GM19328 (cell line): ENCODE measurements at regions not wholly inside any gene's neighbourhood (a gene's known extent, or its start where the extent isn't known, plus 50 kb on each side); places are given as distances from the start of the nearest gene placed in this dataset.
"Not testable (repeated sequence)": the region's sequence is repeated elsewhere in the genome, so short reads cannot be mapped to it uniquely, and the experiment has no call there.

Experiments used
- ATAC-seq: cut with Tn5 transposase; IDR thresholded peaks from one replicate; pipeline ENCODE4 v1.9.1; 2021; ENCODE audit warnings: mild to moderate bottlenecking, moderate library complexity; ENCODE audit not compliant: unreplicated experiment

DNA sequence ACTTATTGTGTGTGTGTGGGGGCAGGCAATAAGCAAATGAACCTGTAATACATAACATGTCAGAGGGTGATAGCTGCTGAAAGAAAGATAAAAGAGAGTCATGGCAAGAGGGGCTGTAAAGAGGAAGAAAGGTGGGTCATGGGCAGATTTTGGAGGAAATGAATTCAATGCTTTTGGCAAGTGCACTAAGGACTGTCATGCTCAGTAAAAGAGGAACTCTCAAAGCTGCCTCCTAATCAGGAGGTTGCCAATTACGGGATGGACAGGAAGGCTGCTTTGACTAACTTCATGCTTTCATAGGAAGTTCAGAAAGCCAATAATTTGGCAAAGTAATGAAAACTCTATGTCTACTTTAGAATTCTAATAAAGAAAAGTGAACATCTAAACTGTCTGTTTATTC is 401.2 kb downstream of the SH2D4B start:
- ATAC-seq, result no peak

DNA sequence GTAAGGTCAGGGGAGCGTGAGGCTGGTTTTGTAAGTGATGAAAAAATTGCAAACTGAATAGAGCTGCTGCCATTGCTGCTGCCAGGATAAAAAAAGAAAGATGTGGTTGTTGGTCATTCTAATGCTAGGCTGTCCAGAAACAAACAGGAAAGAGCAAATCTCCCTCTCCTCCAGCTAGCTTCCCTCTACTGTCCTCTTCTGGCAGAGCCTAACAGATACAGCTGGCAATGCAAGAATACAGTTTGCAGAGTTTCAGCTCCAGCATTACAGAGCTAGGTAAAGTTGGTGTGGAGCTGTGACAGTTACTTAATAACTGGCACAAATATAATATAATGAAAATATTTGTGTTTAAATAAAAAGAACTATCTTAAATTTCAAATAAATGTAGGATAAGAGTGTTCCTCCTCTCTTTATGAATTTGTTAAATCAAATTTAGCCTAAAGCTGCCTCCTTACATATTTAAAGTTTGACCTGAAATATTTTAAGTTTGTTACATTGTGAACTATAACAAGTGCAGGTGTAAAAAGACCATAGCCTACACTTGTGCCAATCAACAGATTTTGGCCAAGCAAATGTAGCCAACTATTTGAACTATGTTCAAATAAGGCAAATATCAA is 407.7 kb downstream of the SH2D4B start:
- no peak for ATAC-seq

DNA sequence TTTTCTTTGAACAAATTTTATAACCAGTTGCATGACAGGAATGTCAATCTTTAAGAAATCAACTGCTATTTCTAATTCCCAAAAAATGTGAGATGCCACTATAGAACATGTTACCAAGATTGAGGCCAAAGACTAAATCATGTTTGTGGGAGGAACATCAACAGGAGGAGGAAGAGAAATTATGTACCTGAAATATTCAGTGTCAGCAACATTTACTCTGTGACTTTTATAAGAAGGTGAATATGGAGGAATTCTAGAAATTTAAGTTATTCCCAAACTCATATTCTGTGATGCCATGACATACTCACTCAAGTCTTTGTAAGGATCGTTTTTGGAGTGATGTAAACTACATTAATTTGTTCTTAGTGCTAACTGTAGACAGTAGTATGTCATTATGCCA is 408.4 kb downstream of the SH2D4B start:
- no peak for ATAC-seq

DNA sequence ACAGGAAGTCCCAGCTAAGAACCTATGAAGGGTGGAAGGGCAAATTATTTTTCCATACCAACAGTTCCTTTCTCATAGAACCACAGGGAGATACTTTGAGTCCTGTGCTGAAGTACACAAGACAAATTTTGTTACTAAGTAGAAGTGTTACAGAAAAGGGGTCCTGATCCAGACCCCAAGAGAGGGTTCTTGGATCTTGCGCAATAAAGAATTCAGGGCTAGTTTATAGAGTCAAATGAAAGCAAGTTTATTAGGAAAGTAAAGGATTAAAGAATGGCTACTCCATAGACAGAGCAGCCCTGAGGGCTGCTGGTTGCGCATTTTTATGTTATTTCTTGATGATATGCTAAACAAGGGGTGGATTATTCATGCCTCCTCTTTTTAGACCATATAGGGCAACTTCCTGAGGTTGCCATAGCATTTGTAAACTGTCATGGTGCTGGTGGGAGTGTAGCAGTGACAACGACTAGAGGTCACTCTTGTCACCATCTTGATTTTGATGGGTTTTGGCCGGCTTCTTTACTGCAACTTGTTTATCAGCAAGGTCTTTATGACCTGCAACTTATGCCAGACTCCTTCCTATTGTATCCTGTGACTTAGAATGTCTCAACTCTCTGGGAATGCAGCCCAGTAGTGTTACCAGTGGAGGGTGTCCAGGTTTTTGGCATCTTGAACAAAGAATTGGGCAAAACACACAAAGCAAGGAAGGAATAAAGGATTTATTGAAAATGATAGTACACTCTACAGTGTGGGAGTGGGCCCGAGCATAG is 409.4 kb downstream of the SH2D4B start:
- no peak for ATAC-seq

DNA sequence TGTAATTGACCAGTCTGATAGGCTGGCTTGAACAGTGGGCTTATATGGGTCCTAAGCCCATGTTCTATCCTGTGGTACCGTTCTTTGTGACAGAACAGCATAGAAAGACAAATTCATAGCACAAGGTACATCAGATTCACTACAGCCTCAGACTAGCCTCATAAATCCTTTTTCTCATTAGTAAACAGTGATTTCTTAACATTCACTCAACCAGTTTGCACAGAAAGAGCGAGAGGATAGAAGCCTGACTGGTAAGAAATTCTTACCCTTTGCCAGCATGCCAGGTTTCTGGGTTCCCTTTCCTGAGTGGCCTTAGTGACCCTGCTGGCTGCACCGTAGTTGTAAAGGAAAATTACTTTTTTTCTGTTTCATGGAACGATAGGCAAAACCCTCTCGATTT is 412.1 kb downstream of the SH2D4B start:
- no peak for ATAC-seq

DNA sequence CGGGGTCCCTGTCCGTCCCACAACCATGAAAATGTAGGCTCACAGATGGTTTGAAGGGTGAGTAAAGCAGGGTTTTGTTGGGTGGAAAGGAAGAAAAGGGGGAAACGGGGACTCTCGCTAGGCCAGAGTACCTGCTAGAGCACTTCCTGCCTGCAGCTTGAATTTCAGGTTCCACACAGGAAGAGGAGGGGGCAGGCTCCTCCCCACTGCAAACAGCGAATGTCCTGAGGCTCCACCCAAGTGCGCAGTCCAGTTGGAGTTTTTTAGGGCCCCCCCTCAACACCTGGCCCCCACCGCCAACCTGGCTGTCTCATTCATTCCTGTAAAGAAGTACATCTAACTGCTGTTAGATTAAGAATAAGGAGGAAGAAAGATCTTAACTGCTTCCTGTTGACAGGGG is 414.7 kb downstream of the SH2D4B start:
- no peak for ATAC-seq

DNA sequence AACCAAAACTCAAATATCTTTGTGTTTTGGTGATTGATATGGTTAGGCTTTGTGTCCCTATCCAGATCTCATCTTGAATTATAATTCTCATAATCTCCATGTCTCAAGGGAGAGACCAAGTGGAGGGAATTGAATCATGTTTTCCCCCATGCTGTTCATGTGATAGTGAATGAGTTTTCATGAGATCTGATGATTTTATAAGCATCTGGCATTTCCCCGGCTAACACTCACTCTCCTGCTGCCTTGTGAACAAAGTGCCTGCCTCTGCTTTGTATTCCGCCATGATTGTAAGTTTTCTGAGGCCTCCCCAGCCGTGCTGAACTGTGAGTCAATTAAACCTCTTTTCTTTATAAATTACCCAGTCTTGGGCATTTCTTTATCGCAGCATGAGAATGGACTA is 419.5 kb downstream of the SH2D4B start:
- ATAC-seq, result no peak

DNA sequence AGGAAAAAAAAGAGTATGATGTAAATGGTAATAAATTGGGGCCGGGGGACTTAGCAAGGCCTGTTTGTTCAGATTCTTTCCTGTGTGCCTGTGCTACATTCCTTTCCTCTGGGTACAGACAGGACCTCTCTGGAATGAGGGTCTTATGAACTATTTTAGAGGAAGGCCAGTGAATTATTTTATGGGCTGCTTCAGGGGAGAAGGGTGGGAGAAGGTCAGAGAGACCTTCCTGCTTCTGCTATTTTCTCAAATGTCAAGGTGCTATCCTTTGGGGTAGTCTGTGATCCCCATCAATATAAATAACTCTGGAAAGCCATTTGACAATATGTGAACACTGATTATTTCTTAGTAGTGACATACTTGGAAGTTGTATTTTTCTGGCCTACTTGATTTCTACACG is 426.5 kb downstream of the SH2D4B start:
- ATAC-seq, result no peak

DNA sequence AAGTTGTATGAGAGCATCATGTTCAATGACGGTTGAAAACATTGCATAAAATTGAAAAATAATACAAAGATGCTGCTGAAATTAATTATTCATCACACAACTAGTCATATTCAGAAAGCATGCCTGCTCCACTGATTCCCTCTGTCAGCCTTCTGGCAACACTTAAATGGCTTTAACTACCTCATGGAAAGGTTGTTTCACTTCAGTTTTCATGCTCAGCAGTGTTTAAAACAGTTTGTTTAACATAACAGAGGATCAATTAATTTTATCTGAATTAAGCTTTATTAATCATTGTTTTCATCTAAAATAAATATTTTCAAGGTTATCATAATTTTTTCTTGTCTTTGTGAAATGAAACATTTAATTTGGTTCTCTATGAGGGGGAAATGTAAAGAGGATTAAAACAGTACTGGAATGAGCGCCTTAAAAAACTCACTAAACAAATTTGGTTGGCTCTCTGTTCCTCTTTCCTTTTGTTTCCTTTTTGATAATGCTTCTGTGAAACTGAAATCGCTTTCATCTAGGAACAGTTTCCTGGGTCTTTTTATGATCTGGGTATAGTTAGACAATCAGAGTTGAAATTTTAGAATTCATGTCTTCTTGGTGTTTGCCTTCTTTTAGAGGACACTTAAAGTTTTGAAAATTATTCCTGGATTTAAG is 427.4 kb downstream of the SH2D4B start:
- ATAC-seq, result peak; percentile 54

DNA sequence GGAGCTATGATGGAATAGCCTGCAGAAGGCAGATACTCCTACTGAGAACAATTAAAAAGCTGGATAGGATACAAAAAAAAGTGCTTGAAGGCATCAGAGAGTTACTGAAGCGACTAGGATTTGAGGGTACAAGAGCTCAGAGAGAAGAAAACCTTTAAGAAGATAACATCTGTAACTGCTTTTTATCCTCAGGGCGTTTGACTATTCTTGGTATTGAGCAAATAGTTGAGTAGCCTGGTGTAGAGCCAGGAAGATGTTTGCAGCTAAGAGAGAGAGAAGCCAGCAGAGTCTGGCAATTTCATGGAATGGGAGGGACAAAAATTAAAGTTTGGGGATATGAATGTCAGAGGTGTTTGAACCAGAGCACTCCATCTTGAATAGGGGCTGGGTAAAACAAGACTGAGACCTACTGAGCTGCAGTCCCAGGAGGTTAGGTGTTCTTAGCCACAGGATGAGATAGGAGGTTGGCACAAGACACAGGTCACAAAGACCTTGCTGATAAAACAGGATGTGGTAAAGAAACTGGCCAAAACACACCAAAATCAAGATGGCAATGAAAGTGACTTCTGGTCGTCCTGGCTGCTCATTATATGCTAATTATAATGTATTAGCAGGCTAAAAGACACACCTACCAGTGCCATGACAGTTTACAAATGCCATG is 428.8 kb downstream of the SH2D4B start:
- no peak for ATAC-seq

DNA sequence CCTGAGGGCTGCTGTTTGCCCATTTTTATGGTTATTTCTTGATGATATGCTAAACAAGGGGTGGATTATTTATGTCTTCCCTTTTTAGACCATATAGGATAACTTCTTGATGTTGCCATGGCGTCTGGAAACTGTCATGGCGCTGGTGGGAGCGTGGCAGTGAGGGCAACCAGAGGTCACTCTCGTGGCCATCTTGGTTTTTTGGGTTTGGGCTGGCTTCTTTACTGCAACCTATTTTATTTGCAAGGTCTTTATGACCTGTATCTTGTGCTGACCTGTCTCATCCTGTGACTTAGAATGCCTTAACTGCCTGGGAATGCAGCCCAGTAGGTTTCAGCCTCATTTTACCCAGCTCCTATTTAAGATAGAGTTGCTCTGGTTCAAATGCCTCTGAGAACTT is 429.7 kb downstream of the SH2D4B start:
- ATAC-seq, result not testable (repeated sequence)

DNA sequence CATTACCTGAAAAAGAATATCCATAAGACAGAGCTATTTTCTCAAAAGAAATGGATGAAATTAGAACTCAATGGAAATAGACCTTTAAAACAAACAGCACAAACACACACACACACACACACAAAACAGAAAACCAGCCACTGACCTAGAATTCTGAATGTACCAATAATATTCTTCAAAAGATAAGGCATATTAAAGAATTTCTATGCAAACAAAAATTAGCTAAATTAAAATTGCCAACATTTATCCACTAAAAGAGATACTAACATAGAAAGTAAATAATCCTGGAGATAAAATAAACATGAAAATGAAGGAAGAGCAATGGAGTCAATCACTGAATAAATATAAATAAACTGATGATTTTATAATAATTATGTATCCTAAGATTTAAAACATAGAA is 431.2 kb downstream of the SH2D4B start:
- no peak for ATAC-seq

DNA sequence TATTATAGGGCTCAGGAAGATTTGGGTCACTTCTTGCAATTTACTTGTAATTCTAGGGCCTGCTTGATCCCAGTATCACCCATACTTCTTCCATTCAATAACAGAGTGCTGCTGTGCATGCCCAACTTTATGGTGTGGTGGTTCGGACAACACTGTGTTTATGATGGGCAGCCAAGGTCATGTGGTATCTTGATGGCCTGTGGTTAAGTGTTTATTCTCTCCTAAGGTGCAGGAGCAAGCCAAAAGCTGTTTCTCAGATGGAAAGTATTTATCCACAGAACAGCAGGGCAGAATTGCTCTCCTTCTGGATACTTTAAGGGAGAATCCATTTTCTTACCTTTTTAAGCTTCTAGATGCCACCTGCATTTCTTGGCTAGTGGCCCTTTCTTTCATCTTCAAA is 433.8 kb downstream of the SH2D4B start:
- ATAC-seq, result no peak

DNA sequence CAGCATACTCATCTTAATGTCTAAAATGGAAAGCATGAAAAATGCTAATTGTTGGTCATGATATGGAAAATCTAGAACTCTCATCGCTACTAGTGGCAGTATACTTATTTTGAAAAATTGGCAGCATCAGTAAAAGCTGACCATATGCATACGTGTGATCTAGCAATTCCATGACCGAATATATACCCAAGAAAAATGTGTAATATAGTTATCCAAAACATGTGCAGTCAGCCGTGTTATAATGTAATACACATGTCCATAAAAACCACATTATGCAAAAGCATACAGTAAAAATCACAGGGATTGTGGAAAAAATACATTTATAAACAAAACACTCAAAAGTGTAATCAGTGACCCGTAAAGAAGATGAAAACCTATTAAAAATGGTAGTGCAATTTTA is 439.0 kb downstream of the SH2D4B start:
- no peak for ATAC-seq

DNA sequence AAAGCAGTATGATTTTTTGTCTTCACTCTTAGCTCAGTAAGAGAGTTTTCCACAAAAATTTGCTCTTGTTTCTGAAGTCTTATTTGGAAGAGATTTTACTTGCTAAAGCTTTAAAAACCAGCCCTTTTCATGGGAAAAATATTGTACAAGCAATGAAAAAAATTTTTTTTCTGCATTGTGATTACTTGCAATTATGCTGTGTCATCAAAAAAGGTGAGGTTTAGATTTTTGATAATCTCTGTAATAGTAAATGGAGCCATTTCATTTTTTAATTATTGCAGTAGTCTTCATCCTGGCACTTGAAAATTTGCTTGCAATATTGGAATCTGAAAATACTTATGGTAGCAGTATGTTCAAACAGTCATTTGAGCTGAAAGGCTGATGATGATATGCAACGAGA is 447.4 kb downstream of the SH2D4B start:
- ATAC-seq, result no peak

DNA sequence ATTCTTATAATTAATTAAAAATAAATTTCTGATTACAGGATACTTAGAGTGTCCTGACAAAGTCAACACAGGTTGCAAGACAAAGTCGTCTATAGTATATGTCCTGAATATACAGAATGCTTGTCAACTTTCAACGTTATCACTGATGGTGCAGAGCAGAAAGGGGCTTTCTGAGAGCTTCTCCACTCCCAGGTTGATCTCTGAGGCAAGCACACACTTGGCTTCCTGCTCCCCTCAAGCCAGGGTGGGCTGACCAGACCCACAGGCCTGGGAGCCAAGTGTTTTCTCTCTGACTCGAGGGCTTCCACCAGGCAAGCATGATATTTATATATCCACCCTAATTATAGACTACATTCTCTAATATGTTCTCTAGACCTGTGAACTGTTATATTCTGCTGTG is 448.9 kb downstream of the SH2D4B start:
- ATAC-seq, result no peak

DNA sequence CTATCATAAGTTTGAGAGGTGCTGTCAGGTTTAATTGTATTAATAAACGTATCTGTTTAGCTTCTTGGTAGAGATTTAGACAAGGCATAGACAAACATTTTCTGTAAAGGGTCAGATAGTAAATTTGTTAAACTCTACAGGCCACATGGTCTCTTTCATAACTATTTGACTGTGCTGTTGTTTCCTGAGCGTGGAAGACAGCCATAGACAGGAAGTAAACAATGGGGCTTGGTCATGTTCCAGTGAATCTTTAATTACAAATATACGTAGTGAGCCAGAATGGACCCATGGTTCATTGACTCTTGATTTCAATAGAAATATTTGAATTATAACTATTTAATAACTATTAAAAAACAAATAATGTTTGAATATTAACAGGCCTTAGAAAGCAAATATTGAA is 451.1 kb downstream of the SH2D4B start:
- ATAC-seq, result no peak

DNA sequence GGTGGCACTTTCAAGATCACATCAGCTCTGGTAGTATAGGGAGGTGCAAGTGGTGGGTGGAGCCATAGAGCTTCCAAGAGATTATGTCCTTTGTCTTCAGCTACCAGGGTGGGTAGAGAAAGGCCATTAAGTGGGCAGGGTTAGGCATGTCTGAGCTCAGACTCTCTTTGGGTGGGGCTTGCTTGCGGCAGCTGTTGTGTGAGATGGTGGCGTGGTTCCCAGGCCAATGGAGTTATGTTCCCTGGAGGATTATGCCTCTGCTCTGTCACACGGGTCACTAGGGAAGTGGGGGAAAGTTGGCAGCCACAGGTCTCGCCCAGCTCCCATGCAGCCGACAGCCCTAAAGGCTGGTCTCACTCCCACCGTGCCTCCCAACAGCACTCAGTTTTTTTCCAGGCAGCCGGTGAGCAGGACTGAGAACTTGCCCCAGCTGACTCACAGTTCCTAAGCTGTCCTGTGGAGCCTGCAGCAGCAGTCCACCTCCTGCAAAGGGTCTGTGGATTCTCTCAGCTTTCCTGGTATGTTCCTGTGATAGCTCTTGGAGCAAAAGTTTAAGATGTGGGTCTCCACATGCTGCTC is 459.0 kb downstream of the SH2D4B start:
- no peak for ATAC-seq

DNA sequence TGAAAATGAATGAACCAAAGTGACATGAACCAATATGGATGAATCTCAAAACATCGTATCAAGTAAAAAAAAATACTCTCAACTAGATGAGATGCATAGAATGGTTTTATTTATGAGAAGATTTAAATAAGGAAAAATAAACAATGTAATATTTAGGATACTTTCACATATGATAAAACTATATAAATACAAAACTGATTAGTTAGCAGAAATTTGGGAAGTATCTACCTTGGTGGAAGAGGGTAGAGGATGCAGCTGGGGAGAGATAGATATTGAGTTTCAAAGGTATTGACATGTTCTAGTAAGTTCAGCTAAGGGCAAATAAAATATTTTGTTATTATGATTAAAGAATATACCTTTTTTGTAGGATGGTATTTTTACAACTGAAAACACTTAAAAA is 463.1 kb downstream of the SH2D4B start:
- no peak for ATAC-seq

DNA sequence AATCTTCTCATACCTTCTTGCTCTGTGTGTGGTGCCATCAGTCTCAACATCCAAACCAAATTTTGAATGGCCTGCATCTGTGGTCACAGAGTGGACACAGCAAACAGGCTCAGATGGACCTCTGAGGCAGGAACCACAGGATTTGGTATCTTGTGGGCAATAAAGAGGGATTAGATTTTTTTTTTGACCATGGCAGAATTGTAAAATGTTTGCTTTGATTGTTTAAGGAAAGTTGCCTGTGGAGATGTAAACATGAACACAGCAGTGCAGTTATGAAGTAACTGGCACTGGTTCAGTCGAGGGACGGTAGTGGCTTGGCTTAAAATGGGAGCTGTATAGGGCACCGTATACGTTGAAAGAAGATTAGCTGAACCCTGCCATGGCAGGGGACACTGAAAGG is 464.7 kb downstream of the SH2D4B start:
- ATAC-seq, result no peak

DNA sequence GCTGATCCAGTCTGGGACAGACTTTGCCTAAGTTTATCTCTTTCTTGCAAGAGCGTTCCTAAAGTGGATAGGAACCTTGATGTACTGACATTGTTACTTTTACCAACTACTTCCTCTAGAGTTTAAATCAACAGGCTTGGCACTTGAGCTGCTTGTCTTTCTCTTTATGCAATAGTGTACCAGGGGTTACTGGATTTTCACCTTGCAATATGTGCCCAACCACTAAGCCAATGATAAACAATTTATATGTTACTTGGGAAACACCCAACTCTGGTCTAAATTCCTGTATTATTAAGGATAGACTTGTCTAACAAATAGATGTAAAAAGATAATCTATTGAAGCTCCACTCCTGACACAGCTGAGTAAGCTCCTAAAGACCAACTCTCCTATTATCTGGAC is 470.2 kb downstream of the SH2D4B start:
- no peak for ATAC-seq
